ENCODE measurements at regions not wholly inside any gene's neighbourhood (a gene's known extent, or its start where the extent isn't known, plus 50 kb on each side); places are given as distances from the start of the nearest gene placed in this dataset.

GRCh38 chr16:85389679-85390470 lies 223.2 kb upstream of the GSE1 start:
- no peak overlapping the region for H3K4me3 Mint-ChIP-seq (ENCODE audit: low read depth)
- no peak for TF ChIP-seq CTCF (IDR thresholded peaks at IDR 0.05; ENCODE audit: unreplicated experiment)
- no peak for DNase-seq (ENCODE audit: low spot score, unreplicated experiment)
- peaks cover 3% of the 10 kb centered on the region for H3K27me3 Mint-ChIP-seq
- H3K9me3 Mint-ChIP-seq (ENCODE audit: low read depth) = no peaks in the 10 kb centered on the region
- H3K4me1 Mint-ChIP-seq (ENCODE audit: low read depth) = peaks cover 4% of the 10 kb centered on the region
- H3K27ac Mint-ChIP-seq = no peak overlapping the region
- no peaks in the 10 kb centered on the region for H3K36me3 Mint-ChIP-seq (ENCODE audit: insufficient read depth)

DNA sequence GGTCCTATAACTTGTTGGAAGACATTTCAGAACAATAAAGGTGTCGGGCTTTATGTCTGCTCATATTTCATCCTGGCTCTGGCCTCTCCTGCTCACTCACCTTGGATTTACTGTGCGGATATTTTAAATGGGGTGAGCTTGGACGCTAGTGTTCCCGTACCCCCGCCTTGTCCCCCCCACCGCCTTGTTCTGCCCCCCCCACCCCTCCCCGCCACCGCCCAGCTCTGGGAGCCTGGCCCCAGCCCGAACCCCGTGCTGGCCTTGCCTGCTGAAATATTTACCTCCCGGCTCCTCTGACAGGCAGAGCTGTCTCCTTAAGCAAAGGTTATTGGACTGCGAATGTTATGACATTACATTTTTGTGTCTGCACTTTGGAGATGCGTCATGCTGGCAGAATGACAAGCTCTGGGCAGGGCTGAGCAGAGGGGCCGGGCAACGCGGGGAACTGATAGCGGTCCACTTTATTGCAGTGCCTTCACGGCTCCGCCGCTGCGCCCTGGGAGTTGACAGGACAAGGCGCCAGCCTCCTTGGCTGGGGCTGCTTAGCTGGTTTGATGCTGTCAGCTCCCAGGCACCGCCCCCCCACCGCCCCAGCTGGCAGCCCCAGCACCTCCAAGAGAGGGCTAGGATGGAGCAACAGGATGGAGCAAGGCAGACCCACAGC lies 222.5 kb upstream of the GSE1 start:
- Mint-ChIP-seq H3K27me3 (peaks cover 6% of the 10 kb centered on the region), H3K9me3 (ENCODE audit: low read depth) (no peaks in the 10 kb centered on the region), H3K36me3 (ENCODE audit: insufficient read depth) (no peaks in the 10 kb centered on the region), H3K27ac (no peak overlapping the region), H3K4me3 (ENCODE audit: low read depth) (no peak overlapping the region), H3K4me1 (ENCODE audit: low read depth) (peaks cover 2% of the 10 kb centered on the region)
- TF ChIP-seq CTCF (IDR thresholded peaks at IDR 0.05; ENCODE audit: unreplicated experiment) = no peak
- DNase-seq (ENCODE audit: low spot score, unreplicated experiment) = no peak

- H3K27me3 Mint-ChIP-seq = peaks cover 6% of the 10 kb centered on the region
- no peaks in the 10 kb centered on the region for H3K36me3 Mint-ChIP-seq (ENCODE audit: insufficient read depth)
- TF ChIP-seq CTCF (IDR thresholded peaks at IDR 0.05; ENCODE audit: unreplicated experiment) = no peak
- H3K4me1 Mint-ChIP-seq (ENCODE audit: low read depth) = peaks cover 2% of the 10 kb centered on the region
- H3K27ac Mint-ChIP-seq = no peak overlapping the region
- no peaks in the 10 kb centered on the region for H3K9me3 Mint-ChIP-seq (ENCODE audit: low read depth)
- no peak for DNase-seq (ENCODE audit: low spot score, unreplicated experiment)
- H3K4me3 Mint-ChIP-seq (ENCODE audit: low read depth) = no peak overlapping the region
Observed at GRCh38 chr16:85391175-85391707, 221.9 kb upstream of the GSE1 start.

GRCh38 chr16:85391769-85392583 lies 221.1 kb upstream of the GSE1 start:
- H3K9me3 Mint-ChIP-seq (ENCODE audit: low read depth) = no peaks in the 10 kb centered on the region
- DNase-seq (ENCODE audit: low spot score, unreplicated experiment) = no peak
- H3K27me3 Mint-ChIP-seq = peaks cover 12% of the 10 kb centered on the region
- no peak overlapping the region for H3K27ac Mint-ChIP-seq
- no peak for TF ChIP-seq CTCF (IDR thresholded peaks at IDR 0.05; ENCODE audit: unreplicated experiment)
- no peaks in the 10 kb centered on the region for H3K36me3 Mint-ChIP-seq (ENCODE audit: insufficient read depth)
- H3K4me1 Mint-ChIP-seq (ENCODE audit: low read depth) = no peaks in the 10 kb centered on the region
- no peak overlapping the region for H3K4me3 Mint-ChIP-seq (ENCODE audit: low read depth)
